D341Med (cell line): ENCODE measurements at regions not wholly inside any gene's neighbourhood (a gene's known extent, or its start where the extent isn't known, plus 50 kb on each side); places are given as distances from the start of the nearest gene placed in this dataset.

ENCODE experiments used
- DNase-seq: peaks from one replicate; pipeline ENCODE4 v3.0.0; 2012; ENCODE audit warnings: low spot score

DNA sequence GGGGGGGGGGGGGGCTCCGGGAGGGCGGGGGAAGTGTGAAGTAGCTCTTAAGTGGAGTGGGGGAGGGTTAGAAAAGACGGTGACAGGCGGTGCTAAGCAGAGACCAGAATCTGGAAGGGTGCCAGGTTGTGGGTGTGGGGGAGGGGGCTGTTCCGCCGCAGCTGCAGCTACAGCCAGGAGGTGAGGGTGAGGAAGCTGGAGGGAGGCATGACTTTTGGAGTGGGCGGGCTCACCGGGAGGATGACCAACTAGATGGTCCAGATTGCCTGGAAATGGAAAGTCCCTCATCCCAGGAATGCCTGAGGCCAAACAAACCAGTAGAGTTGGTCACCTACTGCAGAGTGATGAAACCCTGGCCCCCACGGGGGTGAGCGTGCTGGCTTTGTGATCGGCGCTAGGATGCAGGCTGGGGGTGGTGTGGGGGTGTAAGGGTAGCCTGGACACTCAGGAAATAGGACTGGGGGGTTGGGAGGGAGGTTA is 158.1 kb upstream of the SHB start:
- no peak for DNase-seq

- DNase-seq = no peak
Measured at GRCh38 chr9:38226491-38226951, 157.5 kb upstream of the SHB start.

GRCh38 chr9:38224941-38225340 is 155.9 kb upstream of the SHB start:
- no peak for DNase-seq

GRCh38 chr9:38216572-38216971 is 147.5 kb upstream of the SHB start:
- no peak for DNase-seq

DNA sequence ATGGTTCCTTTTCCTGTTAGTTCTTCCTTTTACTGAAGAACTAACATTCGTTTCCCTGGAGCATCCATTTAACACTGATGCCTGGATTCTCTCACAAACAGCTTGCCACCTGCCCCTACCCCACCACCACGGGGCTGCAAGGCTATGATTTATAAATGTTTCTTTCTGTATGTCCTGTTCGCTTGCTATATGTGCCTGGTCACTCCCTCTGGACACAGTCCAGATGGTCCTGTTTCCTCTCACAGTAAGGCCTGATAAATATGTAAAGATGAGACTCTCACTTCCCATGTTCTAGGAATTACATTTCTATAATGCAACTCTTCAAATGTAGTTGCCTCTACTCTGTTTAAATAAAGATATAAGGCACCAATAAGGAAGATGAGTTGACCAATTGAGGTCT is 146.4 kb upstream of the SHB start:
- no peak for DNase-seq

- no peak for DNase-seq
Measured at GRCh38 chr9:38214432-38214831, 145.4 kb upstream of the SHB start.

DNA sequence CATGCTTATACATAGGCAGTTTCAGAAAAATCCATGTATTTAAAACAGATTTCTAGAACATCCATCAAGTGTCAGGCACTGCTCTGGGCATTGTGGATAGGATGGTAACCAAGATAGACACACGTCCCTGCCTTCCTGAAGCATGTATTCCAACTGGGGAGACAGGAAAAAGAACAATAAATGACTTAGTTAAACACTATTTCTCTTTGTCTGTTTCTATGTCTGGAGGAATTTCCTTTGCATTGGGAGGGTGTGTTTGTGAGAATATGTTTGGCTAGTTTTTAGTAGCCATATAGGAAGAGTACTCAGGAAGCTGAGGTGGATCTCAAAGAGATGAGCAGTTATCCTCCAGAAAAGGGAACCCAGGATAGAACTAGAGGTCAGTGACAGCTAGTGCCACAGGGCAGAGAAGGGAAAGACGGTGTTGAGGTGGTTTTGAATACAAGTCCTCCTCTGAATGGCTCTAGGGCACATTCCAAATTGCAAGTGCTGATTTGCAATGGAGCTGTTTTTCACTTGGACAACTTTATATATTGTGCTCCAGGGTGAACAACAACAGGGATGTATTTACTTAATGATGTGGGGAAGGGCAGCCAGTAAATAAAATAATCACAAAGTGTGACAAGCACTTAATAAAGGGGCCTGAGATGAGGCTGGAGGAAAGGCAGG is 144.7 kb upstream of the SHB start:
- DNase-seq = no peak

DNA sequence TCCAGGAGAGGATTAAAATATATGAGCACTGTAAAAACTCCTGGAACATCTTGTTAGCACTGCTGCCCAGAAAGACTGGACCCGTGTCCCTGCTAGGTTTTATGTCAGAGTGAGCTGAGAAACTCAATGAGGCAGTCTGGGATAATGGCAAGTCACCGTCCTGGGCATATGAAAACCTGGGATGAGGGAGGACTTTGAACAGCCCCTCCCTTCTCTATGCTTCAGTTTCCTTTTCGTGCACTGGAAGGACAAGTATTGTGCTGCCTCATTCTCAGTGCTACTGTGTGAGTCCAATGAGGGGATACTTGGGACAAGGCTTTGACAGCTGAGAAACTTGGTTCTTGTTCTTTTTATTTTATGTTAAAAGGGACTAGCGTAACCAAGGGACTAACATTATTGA is 143.0 kb upstream of the SHB start:
- no peak for DNase-seq

- DNase-seq = no peak
Measured at GRCh38 chr9:38211002-38211401, 142.0 kb upstream of the SHB start.

DNA sequence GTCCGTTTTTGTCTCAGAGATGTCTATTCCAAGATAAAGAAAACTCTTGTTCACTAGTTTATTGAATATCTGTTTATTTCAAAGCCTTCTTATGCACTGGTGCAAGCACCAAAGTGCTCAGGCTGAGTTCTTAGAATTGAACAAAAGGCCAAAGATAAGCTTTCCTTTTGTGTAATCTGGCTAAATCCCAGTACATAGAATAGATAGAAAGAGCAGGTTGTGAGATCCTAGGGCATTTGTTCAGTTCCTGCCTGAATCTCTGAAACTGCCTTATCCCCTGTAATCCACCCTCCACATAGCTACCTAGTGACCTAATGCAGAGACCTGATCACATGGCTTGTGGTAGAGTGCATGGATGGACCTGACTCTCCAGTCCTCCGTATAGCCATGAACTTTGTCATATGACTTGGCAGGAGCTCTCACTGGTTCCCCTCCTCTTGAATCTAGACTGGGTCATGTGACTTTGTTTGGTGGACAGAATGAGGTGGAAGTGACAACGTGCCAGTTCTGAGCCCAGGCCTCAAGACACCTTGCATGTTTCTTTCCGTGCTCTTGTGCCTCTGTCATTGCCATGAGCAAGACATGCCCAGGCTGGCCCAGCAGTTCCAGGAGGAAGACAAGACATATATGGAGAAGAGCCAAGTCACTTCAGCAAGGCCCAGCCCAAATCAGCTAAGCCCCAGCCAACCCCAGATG is 139.3 kb upstream of the SHB start:
- DNase-seq = no peak

DNA sequence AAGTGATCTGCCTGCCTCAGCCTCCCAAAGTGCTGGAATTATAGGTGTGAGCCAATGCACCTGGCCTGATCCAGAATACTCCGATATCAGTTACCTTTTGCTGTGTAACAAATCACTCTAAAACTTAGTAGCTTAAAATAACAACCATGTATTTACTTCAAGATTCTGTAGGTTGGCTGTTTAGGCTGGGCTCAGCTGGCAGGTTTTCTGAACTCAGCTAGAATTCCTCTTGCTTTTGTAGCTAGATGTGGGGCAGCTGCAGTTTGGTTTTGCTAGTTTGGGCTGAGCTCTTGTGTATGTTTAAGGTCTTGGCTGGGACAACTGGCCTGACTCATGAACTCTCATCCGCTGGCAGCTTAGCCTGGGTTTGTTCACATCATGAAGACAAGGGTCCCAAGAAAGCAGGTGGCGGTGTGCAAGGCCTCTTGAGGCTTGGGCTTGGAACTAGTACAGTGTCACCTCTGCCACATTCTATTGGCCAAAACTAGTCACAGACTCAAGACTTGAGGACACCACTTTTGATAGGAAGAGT is 138.3 kb upstream of the SHB start:
- DNase-seq = no peak

GRCh38 chr9:38205279-38205678 is 136.3 kb upstream of the SHB start:
- no peak for DNase-seq

GRCh38 chr9:38202336-38202938 is 133.4 kb upstream of the SHB start:
- no peak for DNase-seq

DNA sequence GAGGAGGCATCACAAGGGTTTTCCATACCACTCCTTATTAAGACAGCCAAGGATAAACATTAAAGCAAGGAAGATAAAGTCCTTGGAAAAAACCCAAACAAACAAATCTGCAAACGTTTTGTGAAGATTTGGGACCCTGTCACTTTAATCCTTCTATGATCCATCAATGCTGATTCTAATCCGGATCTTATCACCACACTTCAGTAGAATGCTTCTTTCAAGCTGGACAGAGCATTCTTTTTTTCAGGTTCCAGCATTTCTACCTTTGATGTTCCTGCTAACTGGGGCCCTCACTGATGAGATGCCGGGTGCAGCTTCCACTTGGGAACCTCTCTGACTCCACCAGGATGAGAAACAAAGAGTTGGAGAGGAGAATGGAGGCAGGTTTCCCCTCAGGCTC is 132.8 kb upstream of the SHB start:
- DNase-seq = no peak

DNA sequence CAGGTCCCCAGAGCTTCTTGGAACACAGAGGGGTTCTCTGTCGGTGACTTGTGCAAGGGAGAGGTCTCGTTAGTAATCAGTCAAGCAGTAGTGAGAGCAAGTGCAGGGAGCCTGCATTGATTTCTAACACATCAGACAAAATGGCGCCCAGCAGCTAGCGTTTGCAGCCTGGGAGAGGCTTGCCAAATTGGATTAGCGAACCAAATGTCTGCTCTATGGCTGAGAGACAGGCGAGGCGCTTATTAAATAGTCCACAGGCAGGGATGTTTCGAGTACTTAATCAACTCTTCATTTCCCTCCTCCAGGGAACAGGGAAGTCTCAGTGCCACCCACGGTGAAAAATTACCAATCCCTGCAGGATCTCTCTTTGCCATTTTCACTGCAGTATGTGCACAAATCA is 131.4 kb upstream of the SHB start:
- peak; percentile 65 for DNase-seq

DNA sequence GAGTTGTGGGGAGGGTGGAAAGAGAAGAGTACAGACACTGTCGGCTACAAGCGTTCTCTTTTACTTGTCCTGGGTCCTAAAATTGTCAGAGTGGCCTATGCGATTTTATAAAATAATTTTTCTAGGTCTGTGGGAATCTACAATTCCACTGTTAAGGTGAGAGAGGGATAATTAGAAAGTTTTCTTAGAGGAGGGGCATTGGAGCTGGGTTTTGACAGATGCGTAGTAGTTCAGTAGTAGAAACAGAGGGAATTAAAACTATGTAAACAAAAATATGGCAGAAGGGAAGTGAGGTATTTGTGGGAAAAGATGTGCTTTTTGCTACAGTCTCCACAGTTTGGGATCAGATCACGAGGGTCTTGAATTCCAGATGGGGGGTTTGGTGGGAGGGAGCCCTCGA is 129.1 kb upstream of the SHB start:
- DNase-seq = no peak

GRCh38 chr9:38196714-38197113 is 127.7 kb upstream of the SHB start:
- DNase-seq = no peak

DNA sequence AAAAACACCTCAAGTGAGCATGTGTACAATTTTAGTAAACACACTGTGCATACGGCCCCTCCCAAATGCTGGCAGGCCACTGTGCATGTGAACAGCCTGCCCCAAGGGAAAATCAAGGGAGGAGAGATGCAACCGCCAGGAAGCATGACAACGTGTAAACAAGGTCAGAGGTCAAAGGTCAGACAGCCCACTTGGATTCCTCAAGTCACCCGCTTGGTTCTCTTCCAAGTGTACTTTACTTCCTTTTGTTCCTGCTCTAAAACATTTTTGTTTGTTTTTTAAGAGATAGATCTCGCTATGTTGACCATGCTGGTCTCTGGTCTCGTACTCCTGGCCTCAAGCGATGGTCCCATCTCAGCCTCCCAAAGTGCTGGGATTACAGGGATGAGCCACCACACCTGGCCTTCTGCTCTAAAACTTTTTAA is 126.7 kb upstream of the SHB start:
- no peak for DNase-seq

- DNase-seq = no peak
Measured at GRCh38 chr9:38194870-38195269, 125.8 kb upstream of the SHB start.

DNA sequence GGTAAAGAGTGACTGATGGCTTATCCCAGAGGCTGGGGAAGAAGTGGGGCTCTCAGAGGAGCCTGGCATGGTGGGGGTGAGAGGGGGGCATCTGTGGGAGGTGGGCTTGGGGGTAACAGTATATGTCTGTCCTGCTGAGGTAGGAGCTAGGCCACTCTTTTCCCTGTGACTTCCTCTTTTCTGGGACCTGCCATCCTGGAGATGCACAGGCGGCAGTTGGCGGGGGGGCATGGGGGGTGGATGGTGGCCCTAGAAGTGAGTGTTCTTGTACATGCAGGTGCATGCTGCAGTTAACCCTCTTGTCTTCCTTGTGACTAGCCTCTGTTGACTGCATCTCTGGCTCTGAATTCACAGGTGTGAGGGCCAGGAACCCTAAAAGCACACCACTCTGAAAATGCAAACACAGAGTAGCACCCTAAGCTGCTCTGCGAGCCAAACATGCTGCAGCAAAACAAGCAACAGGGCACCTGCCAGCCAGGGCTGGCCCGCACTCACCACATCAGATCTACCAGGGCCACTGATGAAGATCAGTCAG is 123.8 kb upstream of the SHB start:
- no peak for DNase-seq

- DNase-seq = no peak
Measured at GRCh38 chr9:38186404-38187115, 117.5 kb upstream of the SHB start.
